Fibroblast of villous mesenchyme (primary cell): ENCODE measurements at regions not wholly inside any gene's neighbourhood (a gene's known extent, or its start where the extent isn't known, plus 50 kb on each side); places are given as distances from the start of the nearest gene placed in this dataset.

Experiments used
- DNase-seq: peaks from one replicate; pipeline ENCODE4 v3.0.0-alpha.2; 2010; ENCODE audit warnings: low read depth
- H3K4me3 ChIP-seq: 2 replicates; pipeline ENCODE4 v1.5.1; 2011; ENCODE audit warnings: low read depth, mild to moderate bottlenecking, low read length
- TF ChIP-seq, protein P1 (sequence below): IDR thresholded peaks from 2 replicates; pipeline ENCODE4 v1.5.1; 2012; ENCODE audit warnings: low read depth, mild to moderate bottlenecking, low read length; ENCODE audit not compliant: insufficient read depth

DNA sequence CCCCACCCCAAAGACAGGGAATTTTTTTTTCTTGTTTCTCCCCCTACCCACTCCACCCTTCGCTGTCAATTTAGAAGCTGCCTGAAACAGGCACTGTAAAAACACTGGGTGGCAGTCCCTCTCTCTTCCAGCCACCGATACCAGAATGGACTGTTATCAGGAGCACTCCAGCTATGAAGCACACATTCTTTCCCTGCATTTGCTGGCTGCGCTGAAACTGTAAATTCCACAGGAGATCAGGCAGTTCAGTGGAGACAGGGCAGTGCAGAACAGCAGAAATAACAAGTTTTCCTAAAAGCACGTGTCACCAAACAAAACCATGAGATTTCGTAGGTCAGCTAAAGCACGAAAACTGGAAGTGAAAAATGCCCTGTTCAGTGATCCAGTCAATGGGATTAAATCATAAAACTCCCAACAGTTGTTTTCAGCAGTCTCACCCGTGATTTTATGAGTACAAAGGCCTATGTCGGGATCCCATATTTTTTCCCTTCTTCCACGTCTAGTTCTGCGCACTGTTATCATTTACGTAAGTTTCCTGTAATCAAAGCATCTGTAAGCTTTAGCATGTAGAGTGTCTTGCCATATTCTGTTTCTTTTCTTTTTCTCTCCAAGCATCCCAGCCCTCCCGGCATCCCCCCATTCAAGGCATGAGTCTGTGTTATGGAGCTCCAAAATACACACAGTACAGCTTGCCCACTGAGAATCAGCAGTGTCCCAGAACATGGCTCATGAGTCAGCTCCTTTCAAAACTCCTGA lies 359.9 kb upstream of the EPHA7 start:
- no peak overlapping the region for H3K4me3 ChIP-seq
- TF ChIP-seq, protein P1, sequence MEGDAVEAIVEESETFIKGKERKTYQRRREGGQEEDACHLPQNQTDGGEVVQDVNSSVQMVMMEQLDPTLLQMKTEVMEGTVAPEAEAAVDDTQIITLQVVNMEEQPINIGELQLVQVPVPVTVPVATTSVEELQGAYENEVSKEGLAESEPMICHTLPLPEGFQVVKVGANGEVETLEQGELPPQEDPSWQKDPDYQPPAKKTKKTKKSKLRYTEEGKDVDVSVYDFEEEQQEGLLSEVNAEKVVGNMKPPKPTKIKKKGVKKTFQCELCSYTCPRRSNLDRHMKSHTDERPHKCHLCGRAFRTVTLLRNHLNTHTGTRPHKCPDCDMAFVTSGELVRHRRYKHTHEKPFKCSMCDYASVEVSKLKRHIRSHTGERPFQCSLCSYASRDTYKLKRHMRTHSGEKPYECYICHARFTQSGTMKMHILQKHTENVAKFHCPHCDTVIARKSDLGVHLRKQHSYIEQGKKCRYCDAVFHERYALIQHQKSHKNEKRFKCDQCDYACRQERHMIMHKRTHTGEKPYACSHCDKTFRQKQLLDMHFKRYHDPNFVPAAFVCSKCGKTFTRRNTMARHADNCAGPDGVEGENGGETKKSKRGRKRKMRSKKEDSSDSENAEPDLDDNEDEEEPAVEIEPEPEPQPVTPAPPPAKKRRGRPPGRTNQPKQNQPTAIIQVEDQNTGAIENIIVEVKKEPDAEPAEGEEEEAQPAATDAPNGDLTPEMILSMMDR: no peak
- peak; percentile 28 for DNase-seq

DNA sequence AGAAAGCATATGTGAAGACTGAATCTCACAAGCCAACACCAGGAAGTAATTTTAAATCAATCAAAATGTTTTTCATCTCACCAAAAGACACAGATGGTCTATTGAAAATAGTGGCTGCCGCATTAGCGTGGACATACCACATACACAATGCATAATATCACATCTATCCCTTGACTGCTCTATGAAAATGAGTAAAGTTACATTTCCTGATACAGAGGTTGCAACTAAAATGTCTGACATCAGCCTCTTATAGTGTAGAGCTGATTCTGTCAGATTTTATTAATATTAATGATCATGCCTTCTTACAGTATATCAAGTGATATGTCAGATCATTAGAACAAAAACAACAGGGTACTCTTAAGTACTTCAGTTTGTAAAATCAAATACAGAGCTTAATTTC lies 339.8 kb upstream of the EPHA7 start:
- TF ChIP-seq, protein P1: no peak
- DNase-seq: no peak
- no peak overlapping the region for H3K4me3 ChIP-seq

DNA sequence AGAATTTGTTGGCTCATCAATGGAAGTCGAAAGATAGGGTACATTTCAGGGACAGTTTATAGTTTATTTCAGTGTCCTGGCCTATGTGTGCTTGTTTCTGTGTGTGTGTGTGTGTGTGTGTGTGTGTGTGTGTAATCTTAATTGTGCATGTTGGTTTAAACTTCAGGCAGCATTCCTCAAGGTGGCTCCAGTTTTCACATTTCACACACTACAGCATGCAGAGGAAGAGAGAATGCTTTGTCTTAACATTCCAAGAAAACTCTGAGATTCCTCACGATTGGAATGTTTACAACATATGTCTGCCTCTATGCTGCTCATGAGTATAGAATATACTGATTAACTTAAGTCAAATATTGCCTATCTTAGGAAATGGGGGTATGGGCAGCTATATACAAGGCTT lies 332.6 kb upstream of the EPHA7 start:
- TF ChIP-seq, protein P1: no peak
- DNase-seq: no peak
- H3K4me3 ChIP-seq: no peak overlapping the region

DNA sequence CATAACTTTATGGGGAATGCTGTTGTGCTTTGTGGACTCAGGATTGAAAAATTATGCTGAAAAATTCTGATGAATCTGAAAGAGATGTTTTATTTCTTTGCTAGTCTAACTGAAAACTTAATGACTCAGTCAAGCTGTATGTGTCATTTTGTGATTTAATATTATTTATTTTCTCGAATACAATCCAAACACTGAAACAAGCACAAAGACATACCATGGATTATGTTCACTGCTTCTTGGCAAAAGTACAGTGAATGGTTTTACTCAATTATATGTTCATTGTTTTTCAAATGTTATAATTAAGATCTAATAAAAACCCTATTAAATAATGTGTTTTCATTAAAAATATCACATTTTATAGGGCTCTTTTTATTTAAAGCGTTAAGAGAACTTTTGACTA lies 330.6 kb upstream of the EPHA7 start:
- DNase-seq: no peak
- H3K4me3 ChIP-seq: no peak overlapping the region
- TF ChIP-seq, protein P1: no peak

DNA sequence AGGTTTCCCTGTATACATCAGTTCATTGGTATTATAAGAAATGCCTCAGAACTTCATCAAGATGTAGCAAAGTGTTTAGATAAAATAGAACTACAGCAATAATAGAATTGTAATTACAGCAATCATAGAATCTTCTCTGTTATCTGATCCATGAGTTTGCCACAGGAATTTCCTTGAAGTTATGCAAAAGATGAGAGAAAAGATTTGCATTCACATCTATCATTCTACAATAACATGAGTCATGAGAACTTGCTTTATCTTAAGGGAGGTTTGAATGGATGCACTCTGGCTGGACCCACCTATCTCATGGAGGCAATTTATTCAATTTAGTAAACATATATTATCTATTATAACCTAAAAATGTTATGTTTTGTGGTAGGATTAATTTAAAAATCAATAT lies 329.8 kb upstream of the EPHA7 start:
- no peak overlapping the region for H3K4me3 ChIP-seq
- no peak for DNase-seq
- TF ChIP-seq, protein P1: no peak

DNA sequence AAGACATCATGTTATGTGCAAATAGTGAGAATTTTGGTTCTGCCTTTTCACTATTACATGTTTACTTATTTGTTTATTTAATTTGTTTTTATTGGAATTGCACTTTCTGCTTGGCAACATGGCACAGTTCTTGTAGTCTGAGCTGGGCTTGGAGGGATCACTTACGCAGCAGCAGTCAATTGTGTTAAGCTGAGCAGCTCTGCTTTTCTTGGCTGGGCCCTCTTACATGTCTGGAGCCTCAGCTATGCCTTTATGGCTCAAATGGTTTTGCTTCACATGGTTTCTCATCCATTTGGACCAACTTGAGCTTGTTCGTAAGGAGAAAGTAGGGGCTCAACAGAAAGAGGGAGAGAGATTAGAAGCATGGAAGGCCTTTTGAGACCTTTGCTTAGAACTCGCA lies 327.5 kb upstream of the EPHA7 start:
- DNase-seq: peak; percentile 0
- TF ChIP-seq, protein P1: no peak
- H3K4me3 ChIP-seq: no peak overlapping the region

DNA sequence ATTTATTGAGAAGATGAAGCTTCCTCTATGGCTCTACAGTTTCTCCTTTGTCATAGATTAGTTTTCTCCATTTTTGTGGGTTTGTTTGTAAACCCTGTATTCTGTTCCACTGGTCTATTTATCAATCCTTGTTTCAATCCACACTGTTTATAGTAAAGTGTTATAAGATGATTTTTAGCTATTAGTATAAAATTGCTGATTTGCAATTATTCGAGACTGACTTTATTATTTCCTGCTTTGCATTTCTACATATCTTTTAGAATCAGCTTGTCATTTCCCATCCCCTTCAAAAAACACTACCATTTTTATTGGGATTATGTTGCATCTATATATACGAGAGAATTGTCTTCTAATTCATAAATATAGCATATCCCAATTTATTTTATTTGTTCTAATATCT lies 325.9 kb upstream of the EPHA7 start:
- TF ChIP-seq, protein P1: no peak

More for the DNA sequence above, 325.9 kb upstream of the EPHA7 start:
- H3K4me3 ChIP-seq: no peak overlapping the region
- DNase-seq: no peak
